NCI-H748 (cell line): ENCODE measurements at regions not wholly inside any gene's neighbourhood (a gene's known extent, or its start where the extent isn't known, plus 50 kb on each side); places are given as distances from the start of the nearest gene placed in this dataset.

Experiments
- DNase-seq: peaks from one replicate; lab custom pipeline; 2025; ENCODE audit not compliant: unreplicated experiment; lab: John Stamatoyannopoulos, UW

- DNase-seq = no peak
Observed at GRCh38 chr10:91127341-91128082, 93.0 kb upstream of the PCGF5 start.

- no peak for DNase-seq
Observed at GRCh38 chr10:91135113-91135512, 85.3 kb upstream of the PCGF5 start.

- DNase-seq = no peak
Observed at GRCh38 chr10:91137011-91137643, 83.3 kb upstream of the PCGF5 start.

- DNase-seq = peak; percentile 74
Observed at GRCh38 chr10:91137822-91138221, 82.6 kb upstream of the PCGF5 start.

GRCh38 chr10:91140995-91141549, 79.4 kb upstream of the PCGF5 start:
- no peak for DNase-seq

GRCh38 chr10:91144961-91145360, 75.5 kb upstream of the PCGF5 start:
- no peak for DNase-seq

GRCh38 chr10:91146146-91146545, 74.3 kb upstream of the PCGF5 start:
- no peak for DNase-seq

- no peak for DNase-seq
Observed at GRCh38 chr10:91149550-91149949, 70.9 kb upstream of the PCGF5 start.

- no peak for DNase-seq
Observed at GRCh38 chr10:91150631-91151030, 69.8 kb upstream of the PCGF5 start.

GRCh38 chr10:91153508-91153907, 67.0 kb upstream of the PCGF5 start:
- no peak for DNase-seq

- no peak for DNase-seq
Observed at GRCh38 chr10:91154842-91155241, 65.6 kb upstream of the PCGF5 start.

- DNase-seq = no peak
Observed at GRCh38 chr10:91156196-91156595, 64.3 kb upstream of the PCGF5 start.

- DNase-seq = no peak
Observed at GRCh38 chr10:91159254-91159783, 61.1 kb upstream of the PCGF5 start.

- DNase-seq = no peak
Observed at GRCh38 chr10:91162050-91162494, 58.4 kb upstream of the PCGF5 start.

- peak; percentile 75 for DNase-seq
Observed at GRCh38 chr10:91162495-91163268, 57.8 kb upstream of the PCGF5 start.

GRCh38 chr10:91163269-91163868, 57.1 kb upstream of the PCGF5 start:
- DNase-seq = peak; percentile 70

- DNase-seq = peak; percentile 22
Observed at GRCh38 chr10:91163869-91164474, 56.5 kb upstream of the PCGF5 start.

- no peak for DNase-seq
Observed at GRCh38 chr10:91164520-91165065, 55.9 kb upstream of the PCGF5 start.

GRCh38 chr10:91167406-91167805, 53.1 kb upstream of the PCGF5 start:
- no peak for DNase-seq

GRCh38 chr10:91170418-91170817, 50.0 kb upstream of the PCGF5 start:
- DNase-seq = no peak
